ENCODE measurements at regions not wholly inside any gene's neighbourhood (a gene's known extent, or its start where the extent isn't known, plus 50 kb on each side); places are given as distances from the start of the nearest gene placed in this dataset.
A peak's percentile ranks its signal among the peaks of the same experiment; 100 is the strongest.

DNA sequence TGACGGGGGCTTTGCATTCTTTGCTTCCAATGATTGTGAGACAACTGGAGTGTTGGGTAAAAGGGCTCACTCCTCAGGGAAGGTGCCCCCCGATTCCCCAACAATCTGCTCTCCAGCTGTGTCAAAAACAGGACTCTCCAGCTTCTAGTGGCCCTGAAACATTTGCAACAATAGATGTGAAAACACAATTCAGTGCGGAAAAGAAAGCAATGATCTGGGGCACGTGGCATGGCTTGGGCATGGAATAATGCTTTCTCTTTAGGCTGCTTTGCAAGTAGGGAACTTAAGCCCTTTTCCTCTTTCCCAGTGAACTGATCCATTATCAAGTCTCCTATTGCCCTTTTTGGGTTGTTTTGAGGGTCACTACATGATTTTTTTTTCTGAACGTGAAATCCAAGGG, 239.9 kb downstream of the C4orf33 start:
- Mint-ChIP-seq H3K27ac (no peak overlapping the region), H3K9me3 (peaks cover 3% of the 10 kb centered on the region), H3K27me3 (ENCODE audit: low read depth) (peaks cover 6% of the 10 kb centered on the region), H3K36me3 (no peaks in the 10 kb centered on the region), H3K4me1 (peaks cover 13% of the 10 kb centered on the region), H3K4me3 (no peak overlapping the region)
- no peak for DNase-seq (ENCODE audit: low spot score in 2 of 2, unreplicated experiment in 2 of 2)
- TF ChIP-seq, protein P1, sequence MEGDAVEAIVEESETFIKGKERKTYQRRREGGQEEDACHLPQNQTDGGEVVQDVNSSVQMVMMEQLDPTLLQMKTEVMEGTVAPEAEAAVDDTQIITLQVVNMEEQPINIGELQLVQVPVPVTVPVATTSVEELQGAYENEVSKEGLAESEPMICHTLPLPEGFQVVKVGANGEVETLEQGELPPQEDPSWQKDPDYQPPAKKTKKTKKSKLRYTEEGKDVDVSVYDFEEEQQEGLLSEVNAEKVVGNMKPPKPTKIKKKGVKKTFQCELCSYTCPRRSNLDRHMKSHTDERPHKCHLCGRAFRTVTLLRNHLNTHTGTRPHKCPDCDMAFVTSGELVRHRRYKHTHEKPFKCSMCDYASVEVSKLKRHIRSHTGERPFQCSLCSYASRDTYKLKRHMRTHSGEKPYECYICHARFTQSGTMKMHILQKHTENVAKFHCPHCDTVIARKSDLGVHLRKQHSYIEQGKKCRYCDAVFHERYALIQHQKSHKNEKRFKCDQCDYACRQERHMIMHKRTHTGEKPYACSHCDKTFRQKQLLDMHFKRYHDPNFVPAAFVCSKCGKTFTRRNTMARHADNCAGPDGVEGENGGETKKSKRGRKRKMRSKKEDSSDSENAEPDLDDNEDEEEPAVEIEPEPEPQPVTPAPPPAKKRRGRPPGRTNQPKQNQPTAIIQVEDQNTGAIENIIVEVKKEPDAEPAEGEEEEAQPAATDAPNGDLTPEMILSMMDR (IDR thresholded peaks at IDR 0.05; ENCODE audit: unreplicated experiment) = no peak

- H3K4me3 Mint-ChIP-seq = no peak overlapping the region
- peaks cover 13% of the 10 kb centered on the region for H3K4me1 Mint-ChIP-seq
- peaks cover 5% of the 10 kb centered on the region for H3K27me3 Mint-ChIP-seq (ENCODE audit: low read depth)
- no peak overlapping the region for H3K27ac Mint-ChIP-seq
- H3K36me3 Mint-ChIP-seq = no peaks in the 10 kb centered on the region
- TF ChIP-seq, protein P1 (IDR thresholded peaks at IDR 0.05; ENCODE audit: unreplicated experiment) = no peak
- DNase-seq (ENCODE audit: low spot score in 2 of 2, unreplicated experiment in 2 of 2) = no peak
- H3K9me3 Mint-ChIP-seq = peaks cover 3% of the 10 kb centered on the region
Observed at GRCh38 chr4:129336457-129337227, 240.7 kb downstream of the C4orf33 start.

DNA sequence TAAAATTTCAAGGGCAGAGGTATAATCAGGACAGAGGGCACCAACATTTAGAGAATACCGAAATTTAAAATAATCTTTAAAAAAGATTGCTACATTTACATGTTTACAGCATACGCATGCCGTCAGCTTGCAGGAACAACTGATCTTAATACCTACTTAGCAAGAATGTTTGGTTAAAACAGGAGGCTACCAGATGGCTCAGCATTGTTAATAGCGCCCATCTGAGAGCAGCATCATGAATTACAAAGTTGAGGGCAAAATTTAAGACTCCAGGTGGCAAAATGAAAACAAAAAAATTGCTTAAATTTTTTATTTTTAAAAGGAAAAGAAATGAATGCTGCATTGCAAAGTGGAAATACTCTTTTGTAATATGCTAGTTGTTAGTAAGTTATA, 241.3 kb downstream of the C4orf33 start:
- peaks cover 5% of the 10 kb centered on the region for H3K27me3 Mint-ChIP-seq (ENCODE audit: low read depth)
- H3K27ac Mint-ChIP-seq = no peak overlapping the region
- H3K36me3 Mint-ChIP-seq = no peaks in the 10 kb centered on the region
- no peak overlapping the region for H3K4me3 Mint-ChIP-seq
- no peak for DNase-seq (ENCODE audit: low spot score in 2 of 2, unreplicated experiment in 2 of 2)
- H3K9me3 Mint-ChIP-seq = peaks cover 3% of the 10 kb centered on the region
- peaks cover 15% of the 10 kb centered on the region for H3K4me1 Mint-ChIP-seq
- TF ChIP-seq, protein P1 (IDR thresholded peaks at IDR 0.05; ENCODE audit: unreplicated experiment) = no peak

GRCh38 chr4:129342819-129343408, 247.0 kb downstream of the C4orf33 start:
- Mint-ChIP-seq H3K9me3 (peaks cover 3% of the 10 kb centered on the region), H3K36me3 (no peaks in the 10 kb centered on the region), H3K4me1 (peaks cover 38% of the 10 kb centered on the region), H3K4me3 (no peak overlapping the region), H3K27me3 (ENCODE audit: low read depth) (peaks cover 5% of the 10 kb centered on the region), H3K27ac (no peak overlapping the region)
- DNase-seq (ENCODE audit: low spot score in 2 of 2, unreplicated experiment in 2 of 2) = no peak
- TF ChIP-seq, protein P1 (IDR thresholded peaks at IDR 0.05; ENCODE audit: unreplicated experiment) = no peak

- Mint-ChIP-seq H3K9me3 (peaks cover 3% of the 10 kb centered on the region), H3K36me3 (no peaks in the 10 kb centered on the region), H3K27ac (no peak overlapping the region), H3K27me3 (ENCODE audit: low read depth) (no peaks in the 10 kb centered on the region), H3K4me3 (no peak overlapping the region), H3K4me1 (peaks cover 38% of the 10 kb centered on the region)
- TF ChIP-seq, protein P1 (IDR thresholded peaks at IDR 0.05; ENCODE audit: unreplicated experiment) = peak; percentile 48
- DNase-seq (ENCODE audit: low spot score in 2 of 2, unreplicated experiment in 2 of 2) = no peak
Observed at GRCh38 chr4:129344058-129344457, 248.1 kb downstream of the C4orf33 start.
